Endodermal cell (in vitro differentiated cells): ENCODE measurements at regions not wholly inside any gene's neighbourhood (a gene's known extent, or its start where the extent isn't known, plus 50 kb on each side); places are given as distances from the start of the nearest gene placed in this dataset.
"Not testable (repeated sequence)": the region's sequence is repeated elsewhere in the genome, so short reads cannot be mapped to it uniquely, and the experiment has no call there.

Source experiments
- DNase-seq: peaks from one replicate; pipeline ENCODE4 v3.0.0-alpha.2; 2017
- H3K27ac ChIP-seq: 2 replicates; pipeline ENCODE4 v1.5.1; 2013; ENCODE audit warnings: mild to moderate bottlenecking, low read depth, low read length, moderate library complexity
- H3K27me3 ChIP-seq: 2 replicates; pipeline ENCODE4 v1.6.1; 2013; ENCODE audit warnings: mild to moderate bottlenecking, low read length, moderate library complexity; ENCODE audit not compliant: insufficient read depth, control insufficient read depth, poor library complexity, severe bottlenecking
- H3K36me3 ChIP-seq: 2 replicates; pipeline ENCODE4 v1.7.0; 2013; ENCODE audit warnings: mild to moderate bottlenecking, low read length, moderate library complexity; ENCODE audit not compliant: control insufficient read depth, insufficient read depth
- H3K4me1 ChIP-seq: one replicate; pipeline ENCODE4 v1.7.0; 2013; ENCODE audit warnings: low read length; ENCODE audit not compliant: control insufficient read depth, insufficient read depth
- H3K4me3 ChIP-seq: 2 replicates; pipeline ENCODE4 v1.5.1; 2013; ENCODE audit warnings: mild to moderate bottlenecking, low read length, moderate library complexity
- H3K9ac ChIP-seq: 2 replicates; pipeline ENCODE4 v1.6.1; 2013; ENCODE audit warnings: mild to moderate bottlenecking, low read length, moderate library complexity; ENCODE audit not compliant: poor library complexity, severe bottlenecking; ENCODE audit errors: extremely low read depth
- H3K9me3 ChIP-seq: 2 replicates; pipeline ENCODE4 v1.6.1; 2013; ENCODE audit warnings: mild to moderate bottlenecking, low read length, moderate library complexity; ENCODE audit not compliant: control insufficient read depth
- H3K27ac Mint-ChIP-seq: 2 replicates; pipeline ENCODE4 v1.8.0; 2020; ENCODE audit warnings: mixed read lengths
- H3K27me3 Mint-ChIP-seq: 2 replicates; pipeline ENCODE4 v1.8.0; 2021; ENCODE audit warnings: mild to moderate bottlenecking, mixed read lengths; ENCODE audit not compliant: insufficient read depth
- H3K36me3 Mint-ChIP-seq: 2 replicates; pipeline ENCODE4 v1.8.0; 2020; ENCODE audit warnings: low read depth, mixed read lengths
- H3K4me1 Mint-ChIP-seq: 2 replicates; pipeline ENCODE4 v1.8.0; 2020; ENCODE audit warnings: mixed read lengths
- H3K4me3 Mint-ChIP-seq: 2 replicates; pipeline ENCODE4 v1.8.0; 2020; ENCODE audit warnings: mild to moderate bottlenecking, moderate library complexity, mixed read lengths
- H3K9me3 Mint-ChIP-seq: 2 replicates; pipeline ENCODE4 v1.8.0; 2020; ENCODE audit warnings: mild to moderate bottlenecking, mixed read lengths
- CTCF ChIP-seq: fragments of 200-600 bp; sonication (generic); conservative IDR thresholded peaks from 2 replicates; pipeline ENCODE4 v1.5.0; 2021; ENCODE audit warnings: antibody characterized with exemption, mild to moderate bottlenecking
- WGBS, 2 experiments: methylation state at CpG; one replicate each; pipeline versions ENCODE4 v1.1.5 to v1.1.7; 2013; ENCODE audit warnings: missing lambda C conversion rate in 2 of 2, mixed read lengths in 1 of 2; ENCODE audit not compliant: insufficient coverage in 1 of 2, insufficient read length in 1 of 2; 5-methylcytosine and 5-hydroxymethylcytosine counted together

- Mint-ChIP-seq H3K9me3 (no peaks in the 10 kb centered on the region), H3K4me1 (no peaks in the 10 kb centered on the region), H3K27ac (no peak overlapping the region), H3K4me3 (no peak overlapping the region), H3K36me3 (no peaks in the 10 kb centered on the region), H3K27me3 (no peaks in the 10 kb centered on the region)
- WGBS, 2 experiments, result 85% methylated on average over 2 of the region's 2 CpGs; no CpG with 5 or more reads in 1 of the 2 experiments
- Histone ChIP-seq H3K9me3 (no peaks in the 10 kb centered on the region), H3K4me3 (no peak overlapping the region), H3K27ac (no peak overlapping the region), H3K4me1 (no peaks in the 10 kb centered on the region), H3K27me3 (no peaks in the 10 kb centered on the region), H3K36me3 (no peaks in the 10 kb centered on the region), H3K9ac (no peak overlapping the region)
- no peak for DNase-seq
- no peak for TF ChIP-seq CTCF
Observed at GRCh38 chr2:100713106-100713505, 106.8 kb upstream of the NPAS2 start.

- H3K9me3 Mint-ChIP-seq, H3K27me3 Mint-ChIP-seq, DNase-seq, H3K9me3 ChIP-seq, H3K4me1 Mint-ChIP-seq, H3K4me3 Mint-ChIP-seq, H3K27ac Mint-ChIP-seq, H3K36me3 Mint-ChIP-seq, H3K36me3 ChIP-seq, H3K4me3 ChIP-seq, H3K27me3 ChIP-seq, H3K9ac ChIP-seq, H3K27ac ChIP-seq, H3K4me1 ChIP-seq: not testable (repeated sequence)
- 90 to 97% methylated on average over 4 to 5 of the region's 5 CpGs for WGBS, 2 experiments
Observed at GRCh38 chr2:100714396-100715010, 105.4 kb upstream of the NPAS2 start.

GRCh38 chr2:100715861-100716260 lies 104.1 kb upstream of the NPAS2 start:
- H3K4me1 ChIP-seq, H3K36me3 ChIP-seq, H3K9me3 Mint-ChIP-seq, H3K36me3 Mint-ChIP-seq, H3K9me3 ChIP-seq, H3K4me3 Mint-ChIP-seq, H3K27ac ChIP-seq, H3K4me3 ChIP-seq, H3K27ac Mint-ChIP-seq, H3K27me3 ChIP-seq, DNase-seq, H3K9ac ChIP-seq, H3K27me3 Mint-ChIP-seq, H3K4me1 Mint-ChIP-seq: not testable (repeated sequence)
- 91 to 96% methylated on average over 4 of the region's 4 CpGs for WGBS, 2 experiments

- Mint-ChIP-seq H3K4me1 (no peaks in the 10 kb centered on the region), H3K4me3 (no peak overlapping the region), H3K36me3 (no peaks in the 10 kb centered on the region), H3K9me3 (no peaks in the 10 kb centered on the region), H3K27ac (no peak overlapping the region), H3K27me3 (no peaks in the 10 kb centered on the region)
- H3K9ac ChIP-seq, result no peak overlapping the region
- H3K9me3 ChIP-seq, result no peaks in the 10 kb centered on the region
- no peaks in the 10 kb centered on the region for H3K36me3 ChIP-seq
- H3K27ac ChIP-seq, result no peak overlapping the region
- TF ChIP-seq CTCF, result no peak
- no peaks in the 10 kb centered on the region for H3K27me3 ChIP-seq
- no peak for DNase-seq
- no peak overlapping the region for H3K4me3 ChIP-seq
- H3K4me1 ChIP-seq, result no peaks in the 10 kb centered on the region
- WGBS, 2 experiments, result 85 to 100% methylated on average over 1 to 2 of the region's 2 CpGs
Observed at GRCh38 chr2:100716581-100716980, 103.4 kb upstream of the NPAS2 start.
